Astrocyte of the hippocampus (primary cell): ENCODE measurements at regions not wholly inside any gene's neighbourhood (a gene's known extent, or its start where the extent isn't known, plus 50 kb on each side); places are given as distances from the start of the nearest gene placed in this dataset.
"Not testable (repeated sequence)": the region's sequence is repeated elsewhere in the genome, so short reads cannot be mapped to it uniquely, and the experiment has no call there.

Source experiments
- DNase-seq: peaks from one replicate; pipeline ENCODE4 v3.0.0; 2011; ENCODE audit warnings: low read depth, low spot score

- not testable (repeated sequence) for DNase-seq
Measured at GRCh38 chr1:120941066-120941465, 51.5 kb downstream of the PPIAL4A start.

- not testable (repeated sequence) for DNase-seq
Measured at GRCh38 chr1:120941836-120942217, 52.3 kb downstream of the PPIAL4A start.

DNA sequence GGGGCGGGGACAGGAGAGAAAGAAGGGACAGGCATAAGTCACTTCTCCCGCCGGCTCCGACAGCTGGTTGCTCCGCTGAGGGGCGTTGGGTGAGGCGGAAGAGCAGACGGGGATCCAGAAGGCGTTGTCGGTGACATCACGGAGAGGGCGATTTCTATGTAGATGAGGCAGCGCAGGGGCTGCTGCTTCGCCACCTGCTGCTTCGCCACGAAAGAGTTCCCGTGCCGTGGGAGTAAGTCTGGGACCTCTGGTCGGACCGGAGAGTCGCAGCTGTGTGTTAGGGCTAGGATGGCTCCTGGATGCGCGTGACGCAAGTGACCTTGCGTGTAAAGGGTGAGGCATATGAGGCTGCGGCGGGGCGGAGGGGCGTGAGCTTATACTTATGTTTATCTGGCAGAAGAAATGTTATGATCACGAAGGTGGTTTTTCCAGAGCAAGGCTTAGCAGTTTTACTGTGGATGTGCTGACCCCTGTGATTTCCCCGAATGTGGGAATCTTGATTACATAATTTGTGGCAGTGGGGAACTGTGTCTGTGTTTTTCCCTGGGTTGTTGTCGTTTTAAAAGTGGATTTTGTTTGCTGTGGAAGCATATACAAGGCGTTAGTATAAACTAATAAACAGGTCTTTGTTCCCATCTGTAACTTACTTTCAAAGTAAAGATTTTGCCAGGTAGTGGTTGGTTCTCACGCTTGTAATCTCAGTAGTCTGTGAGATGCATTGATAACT, 52.8 kb downstream of the PPIAL4A start:
- peak; percentile 73 for DNase-seq

GRCh38 chr1:120942945-120943319, 53.4 kb downstream of the PPIAL4A start:
- not testable (repeated sequence) for DNase-seq

DNA sequence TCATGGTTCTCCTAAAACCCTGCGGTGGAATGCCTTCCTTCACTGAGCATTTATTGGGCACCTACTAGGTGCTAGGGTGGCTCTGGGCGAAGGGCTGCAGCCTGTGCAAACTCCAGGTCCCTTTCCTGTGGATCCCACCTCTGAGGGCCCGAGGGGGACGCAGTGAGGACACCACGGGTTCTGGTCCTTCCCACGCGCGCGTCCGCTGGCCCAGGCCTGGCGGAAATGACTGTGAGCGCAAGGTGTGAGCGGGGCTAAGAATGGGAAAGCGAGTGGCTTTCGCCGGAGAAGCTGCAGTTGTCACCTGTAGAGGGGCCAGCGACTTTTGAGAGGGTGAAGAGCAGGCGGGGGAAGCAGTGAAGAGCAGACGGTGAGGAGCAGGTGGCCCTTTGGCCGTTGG, 55.1 kb downstream of the PPIAL4A start:
- not testable (repeated sequence) for DNase-seq

DNA sequence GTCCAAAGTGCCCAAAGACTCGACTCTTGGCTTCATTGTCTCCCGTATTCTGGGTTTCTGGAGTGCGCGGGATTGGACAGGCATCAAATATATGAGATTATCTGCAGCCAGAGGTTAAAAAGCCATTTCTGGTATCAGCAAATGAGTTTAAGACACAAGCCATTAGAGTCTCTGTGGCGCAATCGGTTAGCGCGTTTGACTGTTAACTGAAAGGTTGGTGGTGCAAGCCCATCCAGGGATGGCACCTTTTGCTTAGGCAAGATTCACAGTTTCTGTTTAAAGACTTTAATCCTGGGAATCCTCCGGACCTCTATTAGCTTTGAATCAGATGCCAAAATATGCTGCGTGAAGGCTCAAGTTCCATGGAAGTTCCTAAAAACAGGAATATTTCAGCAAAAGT, 55.6 kb downstream of the PPIAL4A start:
- DNase-seq = not testable (repeated sequence)

DNA sequence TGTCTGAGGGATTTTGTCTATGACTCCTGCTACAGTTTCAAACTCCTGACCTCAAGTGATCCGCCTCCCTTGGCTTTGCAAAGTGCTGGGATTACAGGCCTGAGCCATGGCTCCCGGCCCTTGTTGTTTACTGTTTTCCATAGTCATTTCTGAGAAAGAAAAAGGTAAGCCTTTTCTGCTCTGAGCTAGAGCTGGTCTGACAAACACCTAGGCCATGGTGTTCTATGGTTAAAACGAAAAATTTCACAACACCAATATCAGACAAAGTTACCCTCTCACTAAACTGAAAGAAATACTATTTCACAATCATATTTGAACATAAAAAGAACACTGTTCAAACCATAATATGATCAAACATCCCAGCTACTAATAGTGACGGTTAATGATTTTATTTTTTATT, 57.5 kb downstream of the PPIAL4A start:
- DNase-seq = not testable (repeated sequence)

GRCh38 chr1:120949724-120950123, 60.2 kb downstream of the PPIAL4A start:
- DNase-seq = not testable (repeated sequence)

DNA sequence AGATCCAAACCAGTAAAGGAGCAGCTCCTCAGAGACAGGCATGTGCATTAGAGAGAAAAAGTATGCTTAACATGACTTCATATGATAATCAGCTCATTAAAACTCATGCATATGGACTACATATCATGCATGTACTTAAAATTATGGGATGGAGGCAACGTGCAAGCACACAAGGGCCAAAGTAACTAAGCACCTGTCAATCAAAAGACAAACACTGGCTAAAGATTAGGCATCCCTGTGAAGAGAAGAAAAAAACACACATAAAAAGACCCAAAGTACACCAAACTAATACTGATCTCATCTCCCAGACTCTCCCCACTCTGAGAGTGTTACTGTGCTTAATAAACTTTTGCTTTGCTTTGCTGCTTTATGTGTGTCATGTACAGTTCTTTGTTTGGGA, 61.1 kb downstream of the PPIAL4A start:
- DNase-seq = not testable (repeated sequence)

GRCh38 chr1:120951100-120951499, 61.5 kb downstream of the PPIAL4A start:
- not testable (repeated sequence) for DNase-seq

GRCh38 chr1:120952207-120952870, 62.8 kb downstream of the PPIAL4A start:
- DNase-seq = peak; percentile 16

GRCh38 chr1:120952871-120953265, 63.3 kb downstream of the PPIAL4A start:
- DNase-seq = peak; percentile 4

DNA sequence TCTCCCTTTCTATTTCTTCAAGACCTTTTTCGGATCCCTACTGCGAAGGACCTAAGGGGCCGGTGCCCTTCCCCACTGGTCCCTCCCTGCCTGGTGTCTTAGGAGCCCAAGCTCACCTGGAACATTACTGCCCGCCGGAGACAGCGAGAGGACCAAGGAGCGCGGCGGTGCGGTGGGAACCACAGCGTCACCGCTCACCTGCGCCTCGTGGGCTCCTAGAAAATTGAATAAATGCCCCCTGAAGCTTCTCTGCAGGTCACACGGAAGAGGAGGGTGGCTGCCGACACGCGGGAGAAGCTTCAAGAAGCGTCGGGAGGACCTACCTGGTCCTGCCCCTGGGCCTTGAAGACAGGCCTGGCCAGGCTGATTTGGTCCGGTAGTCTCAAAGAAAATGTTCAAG, 65.2 kb downstream of the PPIAL4A start:
- no peak for DNase-seq

- DNase-seq = not testable (repeated sequence)
Measured at GRCh38 chr1:120955961-120956360, 66.4 kb downstream of the PPIAL4A start.

- DNase-seq = not testable (repeated sequence)
Measured at GRCh38 chr1:120966018-120966417, 76.4 kb downstream of the PPIAL4A start.

DNA sequence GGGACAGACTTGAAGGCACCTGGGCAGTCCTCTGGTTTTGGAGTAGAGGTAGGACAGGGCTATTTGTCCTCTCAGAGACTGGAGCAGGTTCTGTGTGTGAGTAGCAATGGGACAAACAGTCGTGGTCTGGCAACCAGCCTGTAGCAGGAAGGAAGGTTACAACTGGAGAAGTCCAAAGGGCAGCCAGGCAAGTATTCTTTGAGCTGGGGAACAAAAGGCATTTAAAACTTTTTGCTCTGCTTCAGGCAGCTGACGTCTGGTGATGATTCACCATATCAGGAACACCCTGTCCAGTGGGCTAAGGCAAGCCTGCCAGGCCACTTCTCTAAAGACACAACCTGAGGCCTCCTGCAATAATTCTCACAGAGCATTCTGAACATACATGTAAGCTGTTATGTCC, 83.3 kb downstream of the PPIAL4A start:
- DNase-seq = peak; percentile 44

DNA sequence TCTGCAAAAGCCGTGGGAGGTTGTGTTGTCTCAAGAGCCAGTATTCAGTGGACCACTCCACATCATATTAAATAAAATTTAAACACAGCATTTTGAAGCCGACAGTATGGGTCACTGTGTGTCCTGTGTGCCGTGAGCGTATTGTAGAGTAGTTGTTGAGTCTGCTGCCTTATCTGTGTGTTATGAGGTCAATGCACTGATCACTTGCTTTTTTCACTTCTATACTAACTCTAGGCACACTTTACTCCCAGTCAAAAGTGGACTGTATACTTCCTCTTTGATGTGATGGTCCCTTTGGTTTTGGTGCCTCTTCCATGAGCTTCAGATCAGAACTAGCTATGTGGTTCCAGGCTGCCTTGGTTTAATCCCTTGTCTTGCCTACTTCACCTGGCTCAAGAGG, 84.3 kb downstream of the PPIAL4A start:
- not testable (repeated sequence) for DNase-seq

DNA sequence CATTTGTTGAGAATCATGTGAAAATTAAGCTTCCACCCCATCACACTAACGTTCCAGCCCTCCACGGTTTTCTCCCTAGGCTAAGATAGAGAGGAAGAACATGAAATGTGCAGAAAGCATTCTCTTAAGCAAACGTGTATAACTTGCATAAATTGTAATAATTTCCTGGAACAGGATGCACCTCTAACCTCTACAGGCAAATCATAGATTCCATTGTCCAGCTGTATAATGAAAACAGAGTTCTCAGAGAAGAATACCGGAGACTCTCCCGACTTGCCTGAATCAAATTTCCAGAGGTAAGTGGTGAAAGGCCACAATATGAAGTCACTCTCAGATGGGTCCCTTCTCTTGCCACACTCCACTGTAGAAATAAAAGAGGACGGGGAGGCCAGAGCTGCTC, 87.7 kb downstream of the PPIAL4A start:
- not testable (repeated sequence) for DNase-seq

DNA sequence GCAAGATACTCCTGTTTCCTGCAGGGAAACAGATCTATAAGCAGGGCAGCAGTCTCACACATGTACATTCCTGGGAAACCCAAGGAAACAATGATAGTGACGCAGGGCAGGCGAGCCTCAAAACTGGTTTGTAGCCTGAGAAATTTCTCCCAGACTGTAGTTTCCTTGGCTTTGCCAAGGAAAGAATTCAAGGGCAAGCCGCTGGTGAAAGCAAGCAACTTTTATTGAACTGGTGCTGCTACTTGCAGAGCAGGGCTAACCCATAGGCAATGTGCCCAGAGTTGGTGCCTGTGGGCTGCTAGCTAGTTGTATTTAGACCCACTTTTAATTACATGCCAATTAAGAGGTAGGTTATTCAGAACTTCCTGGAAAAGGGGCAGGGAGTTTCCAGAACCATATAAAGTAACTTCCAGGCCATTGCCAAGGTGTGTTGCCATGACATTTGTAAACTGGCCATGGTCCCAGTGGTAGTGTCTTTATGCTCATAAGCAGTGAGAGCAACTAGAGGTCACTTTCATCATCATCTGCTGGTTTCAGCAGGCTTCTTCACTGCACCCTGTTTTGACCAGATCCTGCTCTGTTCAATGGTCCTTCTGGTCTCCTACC, 92.0 kb downstream of the PPIAL4A start:
- DNase-seq = peak; percentile 40

DNA sequence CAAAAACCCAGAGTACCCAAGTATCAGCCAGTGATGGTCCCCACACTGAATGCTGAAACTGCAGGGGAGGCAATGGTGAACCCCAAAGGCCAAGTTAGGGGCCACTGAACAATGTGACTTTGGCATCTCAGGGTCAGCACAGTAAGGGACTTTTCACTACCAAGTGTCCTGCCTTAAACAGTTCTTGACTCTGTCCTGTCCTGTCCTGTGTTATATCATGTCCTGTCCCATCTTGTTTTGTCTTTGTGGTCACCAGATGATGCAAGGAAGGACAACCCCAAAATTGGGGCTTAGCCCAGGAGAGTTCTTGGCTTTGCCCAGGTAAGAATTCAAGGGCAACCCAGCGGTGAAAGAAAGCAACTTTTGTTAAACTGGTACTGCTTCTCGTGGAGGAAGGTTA, 105.0 kb downstream of the PPIAL4A start:
- DNase-seq = not testable (repeated sequence)

GRCh38 chr1:120995025-120995424, 105.5 kb downstream of the PPIAL4A start:
- DNase-seq = not testable (repeated sequence)

- DNase-seq = not testable (repeated sequence)
Measured at GRCh38 chr1:121001090-121001726, 111.6 kb downstream of the PPIAL4A start.
